H9 (cell line): ENCODE measurements at regions not wholly inside any gene's neighbourhood (a gene's known extent, or its start where the extent isn't known, plus 50 kb on each side); places are given as distances from the start of the nearest gene placed in this dataset.

ENCODE experiments used
- DNase-seq: peaks from one replicate; pipeline ENCODE4 v3.0.0-alpha.2; 2017
- H2AFZ ChIP-seq: one replicate; pipeline ENCODE4 v1.6.1; 2013; ENCODE audit warnings: mild to moderate bottlenecking, low read length, control low read depth, moderate library complexity
- H2AK5ac ChIP-seq: 2 replicates; pipeline ENCODE4 v1.6.1; 2013; ENCODE audit warnings: low read length, control low read depth, mixed read lengths; ENCODE audit not compliant: insufficient read length
- H2BK120ac ChIP-seq: one replicate; pipeline ENCODE4 v1.6.1; 2013; ENCODE audit warnings: low read depth, mild to moderate bottlenecking, low read length, control low read depth, inconsistent platforms; ENCODE audit not compliant: poor library complexity, severe bottlenecking
- H2BK12ac ChIP-seq: 2 replicates; pipeline ENCODE4 v1.6.1; 2013; ENCODE audit warnings: low read length, control low read depth, mixed read lengths, low read depth; ENCODE audit not compliant: insufficient read length
- H2BK15ac ChIP-seq: 2 replicates; pipeline ENCODE4 v1.6.1; 2013; ENCODE audit warnings: low read depth, low read length, control low read depth
- H2BK20ac ChIP-seq: one replicate; pipeline ENCODE4 v1.6.1; 2013; ENCODE audit warnings: low read depth, mild to moderate bottlenecking, low read length, control low read depth, inconsistent platforms; ENCODE audit not compliant: poor library complexity, severe bottlenecking
- H2BK5ac ChIP-seq: 2 replicates; pipeline ENCODE4 v1.6.1; 2013; ENCODE audit warnings: low read length, control low read depth, mixed read lengths; ENCODE audit not compliant: insufficient read length
- H3K14ac ChIP-seq: 2 replicates; pipeline ENCODE4 v1.6.1; 2013; ENCODE audit warnings: low read length, control low read depth; ENCODE audit not compliant: insufficient read depth
- H3K18ac ChIP-seq: 2 replicates; pipeline ENCODE4 v1.6.1; 2013; ENCODE audit warnings: low read depth, mild to moderate bottlenecking, mixed read lengths, low read length, control low read depth; ENCODE audit not compliant: insufficient read length
- H3K23ac ChIP-seq: 2 replicates; pipeline ENCODE4 v1.6.1; 2013; ENCODE audit warnings: low read length, control low read depth, mixed read lengths, low read depth; ENCODE audit not compliant: insufficient read length
- H3K23me2 ChIP-seq: 2 replicates; pipeline ENCODE4 v1.6.1; 2013; ENCODE audit warnings: low read depth, mild to moderate bottlenecking, mixed read lengths, low read length, control low read depth; ENCODE audit not compliant: insufficient read length, poor library complexity, severe bottlenecking
- H3K27ac ChIP-seq: 2 replicates; pipeline ENCODE4 v1.5.1; 2013; ENCODE audit warnings: low read length, control low read depth, mixed read lengths, low read depth; ENCODE audit not compliant: insufficient read length
- H3K27me3 ChIP-seq: 2 replicates; pipeline ENCODE4 v1.6.1; 2013; ENCODE audit warnings: low read length, control low read depth, inconsistent platforms; ENCODE audit not compliant: insufficient read depth
- H3K4ac ChIP-seq: 2 replicates; pipeline ENCODE4 v1.6.1; 2013; ENCODE audit warnings: low read depth, mild to moderate bottlenecking, control low read depth, inconsistent platforms, low read length, moderate library complexity
- H3K4me1 ChIP-seq: 2 replicates; pipeline ENCODE4 v1.6.1; 2013; ENCODE audit warnings: low read length, control low read depth, inconsistent platforms; ENCODE audit not compliant: insufficient read depth
- H3K4me2 ChIP-seq: 2 replicates; pipeline ENCODE4 v1.6.1; 2013; ENCODE audit warnings: low read length, control low read depth, mixed read lengths; ENCODE audit not compliant: insufficient read length, insufficient read depth
- H3K56ac ChIP-seq: 2 replicates; pipeline ENCODE4 v1.6.1; 2013; ENCODE audit warnings: low read depth, mild to moderate bottlenecking, mixed read lengths, low read length, control low read depth; ENCODE audit not compliant: insufficient read length
- H3K79me1 ChIP-seq: 2 replicates; pipeline ENCODE4 v1.6.1; 2013; ENCODE audit warnings: low read depth, mild to moderate bottlenecking, moderate library complexity, low read length, control low read depth, inconsistent platforms; ENCODE audit not compliant: insufficient read depth, poor library complexity, severe bottlenecking
- H3K79me2 ChIP-seq: 2 replicates; pipeline ENCODE4 v1.6.1; 2013; ENCODE audit warnings: low read length, control low read depth, inconsistent platforms; ENCODE audit not compliant: insufficient read depth
- H3K9ac ChIP-seq: 2 replicates; pipeline ENCODE4 v1.6.1; 2013; ENCODE audit warnings: low read length, control low read depth, mixed read lengths; ENCODE audit not compliant: insufficient read length; ENCODE audit errors: extremely low read depth
- H3K9me3 ChIP-seq: one replicate; pipeline ENCODE4 v1.6.1; 2013; ENCODE audit warnings: low read depth, low read length, inconsistent platforms; ENCODE audit not compliant: control insufficient read depth
- H3T11ph ChIP-seq: one replicate; pipeline ENCODE4 v1.6.1; 2013; ENCODE audit warnings: mild to moderate bottlenecking, low read length, control low read depth, inconsistent platforms
- H4K20me1 ChIP-seq: one replicate; pipeline ENCODE4 v1.6.1; 2013; ENCODE audit not compliant: control insufficient read depth, insufficient read length, insufficient read depth
- H4K5ac ChIP-seq: 2 replicates; pipeline ENCODE4 v1.6.1; 2013; ENCODE audit warnings: low read depth, mild to moderate bottlenecking, mixed read lengths, low read length, control low read depth; ENCODE audit not compliant: insufficient read length
- H4K8ac ChIP-seq: replicated peaks from 2 replicates; pipeline ENCODE4 v1.6.1; 2013; ENCODE audit warnings: low read length, control low read depth, mixed read lengths, low read depth; ENCODE audit not compliant: insufficient read length
- H4K91ac ChIP-seq: 2 replicates; pipeline ENCODE4 v1.6.1; 2013; ENCODE audit warnings: low read depth, mild to moderate bottlenecking, moderate library complexity, mixed read lengths, low read length, control low read depth; ENCODE audit not compliant: insufficient read length
- H3K27ac Mint-ChIP-seq, 3 experiments: 2 replicates in 2 of 3; 3 replicates in 1 of 3; pipeline ENCODE4 v1.8.0; 2020 to 2021; ENCODE audit warnings: mixed read lengths in 3 of 3, mild to moderate bottlenecking in 1 of 3, moderate library complexity in 1 of 3
- H3K27me3 Mint-ChIP-seq: 2 replicates; pipeline ENCODE4 v1.8.0; 2021; ENCODE audit warnings: low read depth, mild to moderate bottlenecking, moderate library complexity, mixed read lengths
- H3K36me3 Mint-ChIP-seq, 3 experiments: 2 replicates in 2 of 3; 3 replicates in 1 of 3; pipeline ENCODE4 v1.8.0; 2020 to 2021; ENCODE audit warnings: low read depth in 3 of 3, mixed read lengths in 3 of 3; ENCODE audit not compliant: insufficient read depth in 1 of 3
- H3K4me1 Mint-ChIP-seq, 2 experiments: 2 replicates each; pipeline ENCODE4 v1.8.0; 2020; ENCODE audit warnings: mixed read lengths in 2 of 2
- H3K4me3 Mint-ChIP-seq, 2 experiments: 2 replicates in 1 of 2; 3 replicates in 1 of 2; pipeline ENCODE4 v1.8.0; 2020 to 2021; ENCODE audit warnings: mild to moderate bottlenecking in 2 of 2, mixed read lengths in 2 of 2, moderate library complexity in 1 of 2
- H3K9me3 Mint-ChIP-seq, 2 experiments: 2 replicates in 1 of 2; 3 replicates in 1 of 2; pipeline ENCODE4 v1.8.0; 2020; ENCODE audit warnings: mild to moderate bottlenecking in 2 of 2, mixed read lengths in 2 of 2, moderate library complexity in 1 of 2
- WGBS: extraction: QIAGEN DNeasy Blood & Tissue Kit; methylation state at CpG from one replicate; pipeline ENCODE4 v1.1.7; 2013; ENCODE audit warnings: missing lambda C conversion rate, low lambda C conversion rate, mixed read lengths; ENCODE audit not compliant: insufficient read length; ENCODE audit errors: extremely low coverage; 5-methylcytosine and 5-hydroxymethylcytosine counted together
- TF ChIP-seq, protein P1 (sequence below): fragments of 200-600 bp; sonication (generic); conservative IDR thresholded peaks from 3 replicates; pipeline ENCODE4 v1.8.0; 2021; ENCODE audit warnings: antibody characterized with exemption, mild to moderate bottlenecking

DNA sequence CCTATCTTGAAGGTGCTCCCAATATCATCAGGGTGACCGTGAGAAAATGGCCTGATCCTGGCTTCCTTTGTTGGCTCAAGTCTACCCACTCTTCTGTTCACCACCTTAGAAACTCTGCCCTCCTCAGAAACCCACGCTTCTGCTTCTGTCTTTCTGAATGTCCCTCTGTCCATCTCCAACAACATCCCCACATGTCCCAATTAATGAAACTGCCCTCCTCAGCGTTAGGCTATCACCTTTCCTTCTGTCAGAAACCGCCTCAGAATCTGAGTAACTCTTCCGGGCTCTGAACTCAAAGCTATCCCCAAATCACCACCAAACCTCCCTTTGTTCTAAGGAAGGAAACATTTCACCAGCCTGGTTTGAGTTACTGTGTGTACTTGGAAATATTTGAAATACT, 315.8 kb upstream of the ZNF32 start:
- H3K27ac Mint-ChIP-seq = peak overlapping the region in 1 of 3 experiments; percentile 31; a peak in 1 of 7 replicates
- Histone ChIP-seq H3K79me2 (no peaks in the 10 kb centered on the region), H4K8ac (no peak overlapping the region), H2AK5ac (no peak overlapping the region), H2AFZ (no peak overlapping the region), H3K23me2 (no peaks in the 10 kb centered on the region), H2BK15ac (no peak overlapping the region), H3K4ac (no peak overlapping the region), H3K18ac (no peak overlapping the region), H3K56ac (no peak overlapping the region), H2BK20ac (no peak overlapping the region), H2BK12ac (no peak overlapping the region), H3K79me1 (no peaks in the 10 kb centered on the region), H3K4me1 (no peaks in the 10 kb centered on the region), H4K5ac (no peak overlapping the region), H3K27ac (no peak overlapping the region), H2BK120ac (no peak overlapping the region), H4K20me1 (no peaks in the 10 kb centered on the region), H2BK5ac (no peak overlapping the region), H3K9ac (no peak overlapping the region), H3T11ph (no peak overlapping the region), H3K9me3 (no peaks in the 10 kb centered on the region), H3K23ac (no peak overlapping the region), H4K91ac (no peak overlapping the region), H3K14ac (no peak overlapping the region), H3K27me3 (no peaks in the 10 kb centered on the region), H3K4me2 (no peak overlapping the region)
- no CpG with 5 or more reads among the region's 5 CpGs for WGBS
- no peaks in the 10 kb centered on the region; a peak in 3 of 5 replicates for H3K9me3 Mint-ChIP-seq
- H3K27me3 Mint-ChIP-seq = peaks cover 8% of the 10 kb centered on the region
- TF ChIP-seq, protein P1, sequence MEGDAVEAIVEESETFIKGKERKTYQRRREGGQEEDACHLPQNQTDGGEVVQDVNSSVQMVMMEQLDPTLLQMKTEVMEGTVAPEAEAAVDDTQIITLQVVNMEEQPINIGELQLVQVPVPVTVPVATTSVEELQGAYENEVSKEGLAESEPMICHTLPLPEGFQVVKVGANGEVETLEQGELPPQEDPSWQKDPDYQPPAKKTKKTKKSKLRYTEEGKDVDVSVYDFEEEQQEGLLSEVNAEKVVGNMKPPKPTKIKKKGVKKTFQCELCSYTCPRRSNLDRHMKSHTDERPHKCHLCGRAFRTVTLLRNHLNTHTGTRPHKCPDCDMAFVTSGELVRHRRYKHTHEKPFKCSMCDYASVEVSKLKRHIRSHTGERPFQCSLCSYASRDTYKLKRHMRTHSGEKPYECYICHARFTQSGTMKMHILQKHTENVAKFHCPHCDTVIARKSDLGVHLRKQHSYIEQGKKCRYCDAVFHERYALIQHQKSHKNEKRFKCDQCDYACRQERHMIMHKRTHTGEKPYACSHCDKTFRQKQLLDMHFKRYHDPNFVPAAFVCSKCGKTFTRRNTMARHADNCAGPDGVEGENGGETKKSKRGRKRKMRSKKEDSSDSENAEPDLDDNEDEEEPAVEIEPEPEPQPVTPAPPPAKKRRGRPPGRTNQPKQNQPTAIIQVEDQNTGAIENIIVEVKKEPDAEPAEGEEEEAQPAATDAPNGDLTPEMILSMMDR = no peak
- H3K4me3 Mint-ChIP-seq = no peak overlapping the region
- H3K36me3 Mint-ChIP-seq = no peaks in the 10 kb centered on the region; a peak in 1 of 7 replicates
- no peak for DNase-seq
- no peaks in the 10 kb centered on the region for H3K4me1 Mint-ChIP-seq
